Amniotic epithelial cell (primary cell): ENCODE measurements at regions not wholly inside any gene's neighbourhood (a gene's known extent, or its start where the extent isn't known, plus 50 kb on each side); places are given as distances from the start of the nearest gene placed in this dataset.
"Not testable (repeated sequence)": the region's sequence is repeated elsewhere in the genome, so short reads cannot be mapped to it uniquely, and the experiment has no call there.

Experiments used
- DNase-seq: peaks from one replicate; pipeline ENCODE4 v3.0.0-alpha.2; 2010; ENCODE audit warnings: low read depth

DNA sequence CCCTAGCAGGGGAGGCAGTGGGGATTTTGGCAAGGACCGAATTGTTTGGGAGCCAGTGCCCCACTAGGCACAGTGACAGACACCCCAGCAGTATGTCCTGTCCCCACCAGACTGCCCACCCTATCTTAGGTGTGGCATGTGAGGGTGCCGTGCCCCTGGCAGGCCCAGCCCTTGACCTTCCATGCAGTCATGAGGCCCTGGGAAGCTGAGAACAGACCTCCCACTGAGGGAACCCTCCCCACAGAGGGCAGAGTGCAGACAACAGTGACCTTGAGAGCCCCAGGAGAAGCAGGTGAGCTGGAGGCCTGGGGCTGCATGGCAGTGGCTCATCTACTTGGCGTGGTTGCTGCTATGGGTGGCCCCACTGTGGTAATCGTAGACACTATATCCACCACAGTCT is 538.1 kb downstream of the GOLGA6L6 start:
- not testable (repeated sequence) for DNase-seq

DNA sequence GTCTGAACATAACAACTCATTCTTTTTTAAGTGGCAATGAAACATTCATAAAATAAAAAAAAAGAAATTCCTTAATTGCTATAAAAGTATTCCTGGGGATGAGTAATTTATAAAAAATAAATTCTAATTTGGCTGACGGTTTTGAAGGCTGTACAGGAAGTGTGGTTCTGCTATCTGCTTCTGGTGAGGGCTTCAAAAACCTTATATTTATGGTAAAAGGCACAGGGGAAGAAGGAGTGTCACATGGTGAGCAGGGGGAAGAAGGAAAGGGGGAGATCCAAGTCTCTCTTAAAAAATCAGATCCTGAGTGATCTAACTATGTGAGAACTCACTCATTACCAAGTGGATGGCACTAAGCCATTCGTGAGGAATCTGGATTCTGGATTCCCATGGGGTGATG is 539.0 kb downstream of the GOLGA6L6 start:
- DNase-seq: not testable (repeated sequence)

- not testable (repeated sequence) for DNase-seq
Observed at GRCh38 chr15:19996574-19997194, 544.9 kb downstream of the GOLGA6L6 start.

GRCh38 chr15:19995296-19995695 is 546.3 kb downstream of the GOLGA6L6 start:
- DNase-seq: not testable (repeated sequence)

GRCh38 chr15:19992428-19992827 is 549.2 kb downstream of the GOLGA6L6 start:
- DNase-seq: no peak

DNA sequence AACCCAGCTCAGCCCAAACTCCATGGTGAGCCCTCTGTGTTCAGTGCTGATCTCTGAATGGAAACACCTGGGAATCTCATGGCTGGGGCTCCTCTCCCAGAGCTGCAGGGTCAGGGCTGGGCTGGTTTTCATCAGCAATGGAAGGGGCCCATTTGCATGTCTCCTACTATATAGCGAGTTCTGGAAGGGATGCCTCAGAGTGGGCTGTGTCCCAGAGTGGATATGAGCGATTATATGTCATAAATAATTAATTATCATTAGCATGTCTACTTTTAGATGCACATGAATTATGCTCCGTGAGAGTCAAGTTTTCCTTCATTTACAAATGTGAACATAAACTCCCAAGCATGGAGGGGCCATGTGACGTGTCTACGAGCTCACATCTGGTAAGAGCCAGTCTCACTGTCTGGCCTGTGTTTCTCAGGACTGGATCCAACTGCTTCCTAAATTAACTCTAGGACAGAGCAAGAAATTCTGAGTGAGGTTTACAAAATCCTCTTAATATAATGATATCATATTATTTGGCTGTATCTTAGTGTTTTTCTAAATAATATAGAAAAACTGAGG is 553.4 kb downstream of the GOLGA6L6 start:
- no peak for DNase-seq

DNA sequence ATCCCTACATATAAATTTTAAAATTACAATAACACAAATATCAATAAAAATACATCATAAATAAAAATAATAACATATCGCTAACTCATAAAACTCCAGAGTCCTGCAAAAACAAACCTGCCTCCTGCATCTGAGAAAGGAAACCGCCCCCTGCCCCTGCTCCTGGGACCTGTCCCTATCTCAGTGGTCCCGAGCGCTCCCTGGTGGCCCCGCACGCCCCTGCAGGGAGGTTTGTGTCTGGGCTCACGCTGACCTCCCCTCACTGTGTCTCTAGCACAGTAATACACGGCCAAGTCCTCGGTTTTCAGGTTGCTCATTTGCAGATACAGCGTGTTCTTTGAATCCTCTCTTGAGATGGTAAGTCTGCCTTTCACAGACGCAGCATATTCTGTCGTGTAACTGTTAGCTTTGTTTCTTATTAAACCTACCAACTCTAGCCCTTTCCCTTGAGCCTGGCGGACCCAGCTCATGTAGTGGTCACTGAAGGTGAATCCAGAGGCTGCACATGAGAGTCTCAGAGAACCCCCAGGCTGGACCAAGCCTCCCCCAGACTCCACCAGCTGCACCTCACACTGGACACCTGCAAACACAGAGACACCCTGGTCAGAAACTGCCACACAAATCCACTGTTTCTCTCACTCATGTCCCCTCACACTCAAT is 554.1 kb downstream of the GOLGA6L6 start:
- no peak for DNase-seq

DNA sequence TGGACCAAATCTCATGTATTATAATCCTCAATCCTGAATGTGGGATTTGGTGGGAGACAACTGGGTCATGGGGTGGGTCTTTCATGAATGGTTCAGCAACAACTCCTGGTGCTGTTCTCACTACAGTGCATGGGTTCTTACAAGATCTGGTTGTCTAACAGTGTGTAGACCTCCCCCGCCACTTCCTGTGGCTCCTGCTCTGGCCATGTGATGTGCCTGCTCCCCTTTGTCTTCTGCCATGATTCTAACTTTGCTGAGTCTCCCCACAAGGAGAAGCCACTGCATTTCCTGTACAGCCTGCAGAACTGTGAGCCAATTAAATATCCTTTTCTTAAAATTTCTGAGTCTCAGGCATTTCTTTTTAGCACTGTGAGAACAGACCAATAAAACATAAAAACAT is 557.5 kb downstream of the GOLGA6L6 start:
- no peak for DNase-seq

DNA sequence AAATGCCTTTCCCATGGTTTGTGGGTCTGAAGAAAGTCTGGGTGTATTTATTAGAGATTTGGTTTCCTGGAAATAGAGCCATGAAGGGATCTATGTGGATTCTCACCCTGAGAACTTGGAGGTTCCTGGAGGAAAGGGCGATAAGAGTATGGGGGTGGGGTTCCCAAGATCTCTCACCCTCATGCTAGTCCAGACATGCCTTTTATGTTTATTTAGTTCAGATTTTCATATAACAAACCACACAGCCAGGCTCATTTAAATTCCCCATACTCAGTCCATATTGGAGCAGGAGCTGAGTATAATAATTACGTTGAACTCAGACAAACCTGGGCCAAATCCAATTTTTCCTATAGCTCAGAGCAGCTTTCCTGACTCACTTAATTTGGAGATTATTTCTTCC is 566.6 kb downstream of the GOLGA6L6 start:
- no peak for DNase-seq

DNA sequence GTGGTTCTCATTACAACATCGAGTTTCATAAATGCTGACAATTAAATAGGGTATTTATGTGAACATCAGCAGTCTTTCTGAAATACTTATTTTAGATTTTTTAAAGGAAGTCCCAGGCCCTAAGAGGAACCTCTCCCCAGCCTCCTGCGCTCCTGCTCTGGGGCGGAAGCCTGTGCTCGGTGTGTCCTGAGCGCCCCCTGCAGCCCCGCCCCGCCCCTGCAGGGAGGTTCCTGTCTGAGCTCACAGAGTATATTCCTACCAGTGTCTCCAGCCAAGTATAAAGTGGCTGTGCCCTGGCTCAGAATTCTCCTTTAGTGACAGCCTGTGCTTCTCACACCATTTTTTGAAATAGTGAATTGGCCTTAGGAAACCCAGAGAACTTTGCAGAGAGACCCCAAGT is 567.9 kb downstream of the GOLGA6L6 start:
- no peak for DNase-seq

GRCh38 chr15:19972582-19972981 is 569.0 kb downstream of the GOLGA6L6 start:
- DNase-seq: not testable (repeated sequence)

DNA sequence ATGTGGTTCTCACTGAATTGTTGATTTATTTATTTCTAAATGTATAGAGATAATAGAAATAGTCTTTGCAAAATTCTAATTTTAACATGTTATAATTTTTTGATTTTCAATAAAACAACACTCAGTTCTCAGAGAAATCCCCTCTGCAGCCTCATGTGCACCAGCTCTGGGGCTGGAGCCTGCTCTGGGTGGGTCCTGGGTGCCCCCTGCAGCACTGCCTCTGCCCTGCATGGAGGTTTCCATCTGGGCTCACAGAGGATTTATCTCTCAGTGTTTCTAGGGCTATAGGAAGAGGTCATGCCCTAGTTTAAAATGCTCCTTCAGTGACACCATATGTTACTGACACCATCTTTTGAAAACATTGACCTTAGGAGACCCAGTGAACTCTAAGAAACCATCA is 576.0 kb downstream of the GOLGA6L6 start:
- not testable (repeated sequence) for DNase-seq

GRCh38 chr15:19964480-19964879 is 577.1 kb downstream of the GOLGA6L6 start:
- DNase-seq: not testable (repeated sequence)

DNA sequence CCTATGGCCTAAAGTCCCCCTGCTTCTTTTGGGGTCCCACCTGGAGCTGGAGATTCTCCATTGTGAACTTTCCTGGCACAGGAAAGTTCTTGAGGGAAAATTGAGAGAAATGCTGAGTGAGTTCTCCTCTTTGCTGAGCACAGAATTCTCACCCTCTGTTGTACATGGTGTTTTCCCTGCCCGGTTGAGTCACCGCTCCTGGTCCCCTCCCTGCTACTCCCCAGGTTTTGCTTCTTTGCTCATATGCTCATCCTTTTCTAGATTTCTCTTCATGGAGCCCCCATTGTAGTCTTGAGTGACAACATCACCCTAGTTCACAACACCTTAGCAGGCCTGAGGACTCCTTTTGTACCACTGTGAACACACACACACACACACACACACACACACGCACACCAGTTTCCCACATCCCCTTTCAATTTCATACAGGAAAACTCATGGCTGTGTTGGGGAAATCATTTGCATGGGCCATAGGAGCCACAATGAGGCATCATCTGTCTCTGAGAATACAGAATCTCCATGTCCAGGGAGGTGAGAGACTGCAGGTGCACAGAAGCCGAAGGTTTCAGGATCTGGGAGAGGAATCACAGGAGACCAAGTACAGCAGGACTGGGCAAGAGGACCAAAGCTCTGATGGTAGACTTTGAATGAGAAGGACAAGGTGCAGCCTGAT is 585.3 kb downstream of the GOLGA6L6 start:
- DNase-seq: no peak

GRCh38 chr15:19944261-19944888 is 597.2 kb downstream of the GOLGA6L6 start:
- DNase-seq: no peak

DNA sequence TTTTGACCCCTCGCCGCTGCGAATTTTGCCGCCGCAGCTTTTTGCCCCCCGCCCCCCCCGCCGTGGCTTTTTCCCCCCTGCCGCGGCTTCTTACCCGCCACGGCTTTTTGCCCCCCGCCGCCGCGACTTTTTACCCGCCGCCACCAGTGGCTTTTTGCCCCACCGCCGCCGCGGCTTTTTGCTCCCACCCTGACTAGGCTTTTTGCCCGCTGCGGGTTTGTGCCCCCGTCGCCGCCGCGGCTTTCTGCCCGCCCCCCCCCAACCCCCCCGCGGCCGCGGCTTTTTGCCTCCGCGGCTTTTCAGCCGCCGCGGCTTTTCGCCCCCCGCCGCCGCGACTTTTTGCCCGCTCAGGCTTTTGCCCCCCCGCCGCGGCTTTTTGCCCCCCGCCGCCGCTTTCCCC is 598.1 kb downstream of the GOLGA6L6 start:
- DNase-seq: no peak

DNA sequence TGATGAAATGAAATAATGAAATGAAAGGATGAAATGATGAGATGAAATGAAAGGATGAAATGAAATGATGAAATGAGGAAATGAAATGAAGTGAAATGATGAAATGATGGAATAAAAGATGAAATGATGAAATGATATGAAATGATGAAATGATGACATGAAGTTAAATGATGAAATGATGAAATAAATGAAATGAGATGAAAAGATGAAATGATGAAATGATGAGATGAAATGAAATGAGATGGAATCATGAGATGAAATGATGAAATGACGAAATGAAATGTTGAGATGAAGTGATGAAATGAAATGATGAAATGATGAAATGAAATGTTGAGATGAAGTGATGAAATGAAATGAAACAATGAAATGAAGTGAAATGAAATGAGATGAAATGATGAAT is 638.3 kb downstream of the GOLGA6L6 start:
- peak; percentile 3 for DNase-seq

GRCh38 chr15:19902388-19902787 is 639.2 kb downstream of the GOLGA6L6 start:
- not testable (repeated sequence) for DNase-seq

- DNase-seq: not testable (repeated sequence)
Observed at GRCh38 chr15:19901414-19901813, 640.2 kb downstream of the GOLGA6L6 start.

- DNase-seq: no peak
Observed at GRCh38 chr15:19899021-19899824, 642.4 kb downstream of the GOLGA6L6 start.

DNA sequence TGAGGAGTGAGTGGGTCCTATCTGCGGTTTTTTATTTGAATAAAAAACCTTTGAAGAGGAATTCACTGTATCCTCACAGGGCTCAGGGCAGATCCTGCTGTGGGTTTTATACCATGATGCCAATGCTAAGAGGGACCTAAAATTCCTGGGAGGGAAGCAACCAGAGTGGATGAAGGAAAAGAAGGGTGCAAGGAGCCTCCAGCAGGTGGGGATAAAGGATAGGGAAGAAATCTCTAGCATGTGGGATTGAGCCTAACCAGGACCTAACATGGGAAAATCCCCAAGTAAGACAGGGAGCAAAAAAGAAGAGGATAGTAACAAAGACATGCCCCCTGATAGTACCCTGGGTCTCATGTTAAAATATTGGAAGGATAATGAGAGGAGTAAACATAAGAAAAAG is 652.8 kb downstream of the GOLGA6L6 start:
- DNase-seq: not testable (repeated sequence)

GRCh38 chr15:19844061-19844460 is 697.5 kb downstream of the GOLGA6L6 start:
- DNase-seq: not testable (repeated sequence)
